Vagina (tissue), 2 donors: ENCODE measurements at regions not wholly inside any gene's neighbourhood (a gene's known extent, or its start where the extent isn't known, plus 50 kb on each side); places are given as distances from the start of the nearest gene placed in this dataset.

ENCODE experiments used
- DNase-seq, 2 donors: peaks; one replicate each; pipeline ENCODE4 v3.0.0-alpha.2; 2017; ENCODE audit errors: extremely low spot score in 2 of 2
- H3K27ac ChIP-seq: fragments of 200-600 bp; sonication (generic); one replicate; pipeline ENCODE4 v1.5.1; 2019
- H3K27me3 ChIP-seq: fragments of 200-600 bp; sonication (generic); one replicate; pipeline ENCODE4 v1.5.1; 2019
- H3K36me3 ChIP-seq, 2 donors: fragments of 200-600 bp; sonication (generic); one replicate each; pipeline ENCODE4 v1.5.1; 2017 to 2019
- H3K4me1 ChIP-seq: fragments of 200-600 bp; sonication (generic); one replicate; pipeline ENCODE4 v1.5.1; 2019
- H3K4me3 ChIP-seq, 2 donors: fragments of 200-600 bp; sonication (generic); 1 replicate in 1 of 2; 2 replicates in 1 of 2; pipeline ENCODE4 v1.5.1; 2016 to 2019
- H3K9me3 ChIP-seq: fragments of 200-600 bp; sonication (generic); one replicate; pipeline ENCODE4 v1.5.1; 2019
- CTCF ChIP-seq, 3 experiments: fragments of 450-650 bp in 2 of 3; fragments of 200-600 bp in 1 of 3; sonication (generic) in 1 of 3; IDR thresholded peaks; one replicate each; pipeline ENCODE4 v1.5.1; 2017 to 2019; ENCODE audit warnings: antibody characterized with exemption in 3 of 3, mild to moderate bottlenecking in 2 of 3, moderate library complexity in 2 of 3
- POLR2A ChIP-seq, 2 donors: fragments of 450-650 bp; IDR thresholded peaks; one replicate each; pipeline ENCODE4 v1.6.1; 2017; ENCODE audit warnings: antibody characterized with exemption in 2 of 2, mild to moderate bottlenecking in 2 of 2, moderate library complexity in 2 of 2
- POLR2AphosphoS5 ChIP-seq, 2 donors: sonication (generic); formaldehyde crosslinking; IDR thresholded peaks; one replicate each; pipeline ENCODE4 v1.9.0; 2017; ENCODE audit warnings: antibody characterized with exemption in 2 of 2, mild to moderate bottlenecking in 2 of 2, low read depth in 1 of 2; ENCODE audit not compliant: insufficient read depth in 1 of 2
- intact Hi-C: fragments of 100-400 bp; cut with DNase I; formaldehyde crosslinking; loops from one replicate; pipeline ENCODE4 v1.15.1; 2023

- TF ChIP-seq POLR2A (IDR thresholded peaks at IDR 0.05), result no peak
- peak in 1 of 2 donors; percentile 19 for TF ChIP-seq POLR2AphosphoS5 (IDR thresholded peaks at IDR 0.05; ENCODE audit: insufficient read depth in 1 of 2, low read depth in 1 of 2)
- Histone ChIP-seq H3K36me3 (no peaks in the 10 kb centered on the region), H3K27ac (peak overlapping the region; percentile 29), H3K27me3 (no peaks in the 10 kb centered on the region), H3K9me3 (no peaks in the 10 kb centered on the region), H3K4me3 (no peak overlapping the region), H3K4me1 (peaks cover 20% of the 10 kb centered on the region)
- DNase-seq, result no peak
- intact Hi-C loops, result no loop called here
Observed at GRCh38 chr16:86432691-86433090, 77.6 kb upstream of the FOXF1 start.

GRCh38 chr16:86436466-86437185, 73.7 kb upstream of the FOXF1 start:
- TF ChIP-seq POLR2AphosphoS5 (IDR thresholded peaks at IDR 0.05; ENCODE audit: insufficient read depth in 1 of 2, low read depth in 1 of 2), result no peak
- TF ChIP-seq CTCF (IDR thresholded peaks at IDR 0.05), result no peak
- TF ChIP-seq POLR2A (IDR thresholded peaks at IDR 0.05), result no peak
- intact Hi-C loops, result no loop called here
- H3K9me3 ChIP-seq, result no peaks in the 10 kb centered on the region
- no peaks in the 10 kb centered on the region for H3K36me3 ChIP-seq
- DNase-seq, result no peak
- no peak overlapping the region for H3K27ac ChIP-seq
- no peak overlapping the region for H3K4me3 ChIP-seq
- H3K27me3 ChIP-seq, result no peaks in the 10 kb centered on the region
- H3K4me1 ChIP-seq, result no peaks in the 10 kb centered on the region

GRCh38 chr16:86437348-86437747, 73.0 kb upstream of the FOXF1 start:
- DNase-seq, result no peak

GRCh38 chr16:86442703-86443102, 67.6 kb upstream of the FOXF1 start:
- H3K9me3 ChIP-seq, result no peaks in the 10 kb centered on the region
- no peak overlapping the region for H3K4me3 ChIP-seq
- no peak for DNase-seq
- no peak overlapping the region for H3K27ac ChIP-seq
- TF ChIP-seq POLR2AphosphoS5 (IDR thresholded peaks at IDR 0.05; ENCODE audit: insufficient read depth in 1 of 2, low read depth in 1 of 2) (no peak), CTCF (IDR thresholded peaks at IDR 0.05) (no peak), POLR2A (IDR thresholded peaks at IDR 0.05) (no peak)
- peaks cover 9% of the 10 kb centered on the region for H3K4me1 ChIP-seq
- H3K27me3 ChIP-seq, result no peaks in the 10 kb centered on the region
- intact Hi-C loops, result no loop called here
- H3K36me3 ChIP-seq, result no peaks in the 10 kb centered on the region

More at GRCh38 chr16:86437348-86437747, 73.0 kb upstream of the FOXF1 start:
- H3K36me3 ChIP-seq, result no peaks in the 10 kb centered on the region
- no peaks in the 10 kb centered on the region for H3K9me3 ChIP-seq
- no peaks in the 10 kb centered on the region for H3K27me3 ChIP-seq
- no peak overlapping the region for H3K4me3 ChIP-seq
- intact Hi-C loops, result no loop called here
- no peaks in the 10 kb centered on the region for H3K4me1 ChIP-seq
- TF ChIP-seq POLR2A (IDR thresholded peaks at IDR 0.05) (no peak), CTCF (IDR thresholded peaks at IDR 0.05) (no peak), POLR2AphosphoS5 (IDR thresholded peaks at IDR 0.05; ENCODE audit: insufficient read depth in 1 of 2, low read depth in 1 of 2) (no peak)
- H3K27ac ChIP-seq, result no peak overlapping the region

GRCh38 chr16:86443508-86444147, 66.7 kb upstream of the FOXF1 start:
- Histone ChIP-seq H3K36me3 (no peaks in the 10 kb centered on the region), H3K4me1 (peaks cover 9% of the 10 kb centered on the region), H3K27me3 (no peaks in the 10 kb centered on the region), H3K27ac (no peak overlapping the region), H3K9me3 (no peaks in the 10 kb centered on the region), H3K4me3 (no peak overlapping the region)
- no peak for DNase-seq
- TF ChIP-seq CTCF (IDR thresholded peaks at IDR 0.05), result no peak
- no peak for TF ChIP-seq POLR2A (IDR thresholded peaks at IDR 0.05)
- TF ChIP-seq POLR2AphosphoS5 (IDR thresholded peaks at IDR 0.05; ENCODE audit: insufficient read depth in 1 of 2, low read depth in 1 of 2), result no peak
- intact Hi-C loops, result no loop called here
